VCaP (cell line): ENCODE measurements at regions not wholly inside any gene's neighbourhood (a gene's known extent, or its start where the extent isn't known, plus 50 kb on each side); places are given as distances from the start of the nearest gene placed in this dataset.
A peak's percentile ranks its signal among the peaks of the same experiment; 100 is the strongest.

Source experiments
- H3K27ac ChIP-seq: fragments of 450-650 bp; 2 replicates; pipeline ENCODE4 v1.5.1; 2017
- CTCF ChIP-seq: fragments of 450-650 bp; conservative IDR thresholded peaks from 2 replicates; pipeline ENCODE4 v1.5.1; 2017; ENCODE audit warnings: mild to moderate bottlenecking, moderate library complexity

GRCh38 chr6:137798846-137799245 is 68.2 kb upstream of the TNFAIP3 start:
- no peak for TF ChIP-seq CTCF
- no peak overlapping the region for H3K27ac ChIP-seq

GRCh38 chr6:137799950-137800568 is 67.0 kb upstream of the TNFAIP3 start:
- TF ChIP-seq CTCF: peak; percentile 68
- no peak overlapping the region for H3K27ac ChIP-seq

GRCh38 chr6:137800762-137801161 is 66.3 kb upstream of the TNFAIP3 start:
- H3K27ac ChIP-seq: no peak overlapping the region
- TF ChIP-seq CTCF: no peak

DNA sequence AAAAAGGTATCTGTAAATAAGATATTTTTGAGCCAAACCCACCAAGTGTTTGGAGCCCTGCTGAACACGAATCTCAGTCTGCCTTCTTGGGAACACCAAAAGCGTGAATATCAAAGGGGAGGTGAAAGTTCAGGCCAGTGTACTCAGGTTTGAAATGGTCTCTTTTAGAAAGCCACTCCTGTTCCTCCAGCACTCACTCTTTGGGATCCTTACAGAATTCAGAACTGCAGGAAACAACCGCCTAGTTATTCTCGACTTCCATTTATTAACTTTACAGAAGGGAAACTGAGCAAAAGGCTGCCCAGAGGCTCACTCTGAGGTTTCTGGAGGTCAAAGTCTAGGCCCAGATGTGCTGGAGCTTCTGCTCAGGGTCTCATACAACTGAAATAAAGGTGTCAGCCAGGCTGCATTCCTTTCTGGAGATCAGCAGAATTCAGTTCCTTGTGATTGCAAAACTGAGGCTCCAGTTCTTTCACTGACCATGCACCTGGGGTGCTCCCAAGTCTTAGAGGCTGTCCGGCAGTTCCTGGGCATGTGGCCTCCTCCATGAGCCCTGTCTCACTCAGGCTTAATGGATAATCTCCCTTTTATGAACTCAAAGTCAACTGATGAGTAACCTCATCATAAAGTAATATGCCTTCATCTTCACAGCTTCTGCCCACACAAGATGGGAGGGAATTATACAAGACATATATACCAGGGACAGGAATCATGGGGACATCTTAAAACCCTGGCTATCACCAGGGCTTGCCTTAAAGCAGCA is 65.5 kb upstream of the TNFAIP3 start:
- no peak for TF ChIP-seq CTCF
- no peak overlapping the region for H3K27ac ChIP-seq

GRCh38 chr6:137802408-137803182 is 64.5 kb upstream of the TNFAIP3 start:
- TF ChIP-seq CTCF: no peak
- no peak overlapping the region for H3K27ac ChIP-seq

DNA sequence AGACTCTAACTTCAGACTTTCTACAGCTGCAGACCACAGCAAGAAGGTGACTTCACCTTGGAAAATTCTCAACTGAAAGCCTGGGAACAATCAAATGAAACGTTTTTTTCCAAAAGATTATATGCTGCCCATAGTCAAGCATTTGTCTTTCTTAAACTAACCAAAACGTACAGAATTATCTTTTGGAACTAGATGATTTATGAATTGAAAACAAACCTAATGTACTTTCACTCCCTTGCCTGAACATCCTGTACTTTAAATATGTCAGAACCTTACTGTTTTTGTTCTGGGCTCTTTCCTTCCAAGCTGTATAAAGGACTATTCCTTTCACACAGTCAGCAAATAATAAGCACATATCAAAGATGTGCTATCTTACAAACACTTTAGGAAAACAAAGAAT is 62.4 kb upstream of the TNFAIP3 start:
- no peak overlapping the region for H3K27ac ChIP-seq

More for the DNA sequence above, 62.4 kb upstream of the TNFAIP3 start:
- TF ChIP-seq CTCF: no peak
